ENCODE measurements at regions not wholly inside any gene's neighbourhood (a gene's known extent, or its start where the extent isn't known, plus 50 kb on each side); places are given as distances from the start of the nearest gene placed in this dataset.
"Not testable (repeated sequence)": the region's sequence is repeated elsewhere in the genome, so short reads cannot be mapped to it uniquely, and the experiment has no call there.

GRCh38 chr12:131386167-131386521 lies 324.7 kb upstream of the SFSWAP start:
- H3K27ac ChIP-seq = no peak overlapping the region
- TF ChIP-seq, protein P1, sequence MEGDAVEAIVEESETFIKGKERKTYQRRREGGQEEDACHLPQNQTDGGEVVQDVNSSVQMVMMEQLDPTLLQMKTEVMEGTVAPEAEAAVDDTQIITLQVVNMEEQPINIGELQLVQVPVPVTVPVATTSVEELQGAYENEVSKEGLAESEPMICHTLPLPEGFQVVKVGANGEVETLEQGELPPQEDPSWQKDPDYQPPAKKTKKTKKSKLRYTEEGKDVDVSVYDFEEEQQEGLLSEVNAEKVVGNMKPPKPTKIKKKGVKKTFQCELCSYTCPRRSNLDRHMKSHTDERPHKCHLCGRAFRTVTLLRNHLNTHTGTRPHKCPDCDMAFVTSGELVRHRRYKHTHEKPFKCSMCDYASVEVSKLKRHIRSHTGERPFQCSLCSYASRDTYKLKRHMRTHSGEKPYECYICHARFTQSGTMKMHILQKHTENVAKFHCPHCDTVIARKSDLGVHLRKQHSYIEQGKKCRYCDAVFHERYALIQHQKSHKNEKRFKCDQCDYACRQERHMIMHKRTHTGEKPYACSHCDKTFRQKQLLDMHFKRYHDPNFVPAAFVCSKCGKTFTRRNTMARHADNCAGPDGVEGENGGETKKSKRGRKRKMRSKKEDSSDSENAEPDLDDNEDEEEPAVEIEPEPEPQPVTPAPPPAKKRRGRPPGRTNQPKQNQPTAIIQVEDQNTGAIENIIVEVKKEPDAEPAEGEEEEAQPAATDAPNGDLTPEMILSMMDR (conservative IDR thresholded peaks at IDR 0.05) = no peak
- no peak for TF ChIP-seq ZFX (IDR thresholded peaks at IDR 0.05)

DNA sequence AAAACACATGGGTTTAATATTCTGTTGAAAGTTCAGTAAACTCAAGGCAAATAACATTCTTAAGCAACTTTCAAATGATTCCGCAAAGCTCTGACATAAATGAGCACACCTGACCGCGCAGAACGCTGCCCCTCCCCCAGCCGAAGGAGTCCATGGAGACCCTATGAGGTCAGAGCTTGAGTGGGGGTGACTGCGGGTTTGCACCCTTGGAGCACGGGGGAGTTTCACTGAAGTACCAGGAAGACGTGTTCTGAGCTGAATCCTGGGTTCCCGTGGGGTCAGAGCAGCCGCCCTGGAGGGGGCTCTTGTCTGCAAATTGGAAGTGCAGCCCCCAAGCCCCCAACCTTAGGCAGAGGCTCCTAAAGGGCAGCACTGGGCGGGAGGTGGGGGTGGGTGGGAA lies 324.1 kb upstream of the SFSWAP start:
- no peak for TF ChIP-seq ZFX (IDR thresholded peaks at IDR 0.05)
- TF ChIP-seq, protein P1 (conservative IDR thresholded peaks at IDR 0.05) = no peak
- H3K27ac ChIP-seq = no peak overlapping the region

GRCh38 chr12:131387281-131388163 lies 323.4 kb upstream of the SFSWAP start:
- no peak overlapping the region for H3K27ac ChIP-seq
- no peak for TF ChIP-seq ZFX (IDR thresholded peaks at IDR 0.05)
- TF ChIP-seq, protein P1 (conservative IDR thresholded peaks at IDR 0.05) = no peak

DNA sequence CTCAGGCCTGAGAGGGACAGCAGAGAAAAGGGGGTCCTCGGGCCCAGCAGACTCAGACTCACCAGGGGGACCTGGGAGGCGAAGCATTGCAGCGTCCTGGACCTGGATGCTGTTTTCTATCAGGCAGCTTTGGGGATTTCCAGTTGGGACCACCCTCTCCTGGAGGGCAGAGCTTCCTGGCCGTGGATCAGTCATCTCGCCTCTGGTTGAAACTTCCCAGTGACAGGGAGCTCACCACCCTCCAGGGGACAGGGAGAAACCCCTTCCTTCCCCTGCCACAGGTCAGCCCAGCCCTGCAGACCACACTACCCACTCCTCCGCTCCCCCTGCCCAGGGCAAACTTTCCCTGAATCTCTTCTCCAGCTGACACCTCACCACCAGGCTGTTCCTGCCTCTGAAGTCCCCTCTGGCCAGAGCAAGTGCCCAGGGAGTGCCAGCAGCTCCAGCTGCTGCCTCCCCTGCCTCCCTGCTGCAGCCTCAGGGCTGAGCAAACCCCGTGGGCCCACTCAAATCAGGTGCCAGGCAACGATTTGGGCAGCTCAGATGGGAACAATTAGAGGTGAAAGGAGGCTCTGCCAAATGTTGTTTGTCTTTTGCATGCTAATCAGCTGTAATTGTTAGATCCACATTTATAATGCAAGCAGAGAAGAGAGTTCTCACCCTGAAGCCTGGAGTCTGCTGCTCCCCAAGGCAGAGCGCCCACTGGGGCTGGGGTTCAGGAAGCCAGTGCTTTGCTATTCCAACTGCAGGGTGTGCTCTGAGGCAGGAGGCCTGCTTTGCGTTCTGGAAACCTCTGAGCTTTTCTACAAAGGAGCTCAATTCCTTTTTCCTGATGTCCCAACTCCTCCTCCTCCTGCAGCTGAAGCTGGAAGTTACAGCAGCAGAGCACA lies 322.5 kb upstream of the SFSWAP start:
- H3K27ac ChIP-seq = not testable (repeated sequence)

- TF ChIP-seq, protein P1 (conservative IDR thresholded peaks at IDR 0.05) = no peak
- TF ChIP-seq ZFX (IDR thresholded peaks at IDR 0.05) = no peak
- H3K27ac ChIP-seq = no peak overlapping the region
Observed at GRCh38 chr12:131389054-131390013, 321.6 kb upstream of the SFSWAP start.

- no peak overlapping the region for H3K27ac ChIP-seq
- TF ChIP-seq ZFX (IDR thresholded peaks at IDR 0.05) = no peak
- TF ChIP-seq, protein P1 (conservative IDR thresholded peaks at IDR 0.05) = no peak
Observed at GRCh38 chr12:131390412-131391334, 320.2 kb upstream of the SFSWAP start.
